ENCODE measurements at regions not wholly inside any gene's neighbourhood (a gene's known extent, or its start where the extent isn't known, plus 50 kb on each side); places are given as distances from the start of the nearest gene placed in this dataset.

DNA sequence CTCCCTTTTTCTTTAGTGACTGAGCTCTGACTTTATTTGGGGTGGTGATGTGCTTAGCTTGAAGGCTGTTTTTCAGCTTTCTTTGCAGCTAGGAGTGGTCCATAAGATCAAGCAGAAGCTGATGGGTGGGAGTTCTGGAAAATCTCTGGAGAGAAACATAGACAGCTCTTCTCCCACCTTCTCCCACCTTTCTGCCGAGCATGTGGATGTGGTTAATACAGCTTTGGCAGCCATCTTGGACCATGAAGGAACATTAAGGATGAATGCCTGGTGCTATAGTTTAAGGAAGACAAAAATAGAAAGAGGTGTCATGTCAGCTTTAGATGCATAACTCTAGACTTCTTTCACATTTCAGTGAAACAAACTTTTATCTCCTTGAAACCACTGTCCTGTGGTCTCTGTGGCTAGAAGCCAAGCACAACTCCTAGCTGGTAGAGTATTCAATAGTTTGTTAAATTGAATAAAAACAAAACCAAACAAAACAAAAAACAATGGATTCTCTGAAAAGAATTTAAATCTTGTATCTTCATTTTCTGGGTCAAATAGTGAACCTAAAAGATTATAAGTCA lies 203.6 kb upstream of the SESN3 start:
- no peak for TF ChIP-seq POLR2A (IDR thresholded peaks at IDR 0.05)
- TF ChIP-seq POLR2AphosphoS5 (IDR thresholded peaks at IDR 0.05; ENCODE audit: insufficient read depth in 1 of 2, low read depth in 1 of 2): no peak
